Activated T-helper 2 cell treated with anti-CD3 and anti-CD28 coated beads, Interferon-gamma antibody, Interleukin-2, Interleukin-4, amounts not matched to agents 10 μg/mL and 5 μg/mL and 100 μg/mL, durations not matched to agents 14 hours and 24 hours and 36 hours (primary cell): ENCODE measurements at regions not wholly inside any gene's neighbourhood (a gene's known extent, or its start where the extent isn't known, plus 50 kb on each side); places are given as distances from the start of the nearest gene placed in this dataset.

Source experiments
- DNase-seq: peaks from one replicate; pipeline ENCODE4 v3.0.0; 2021; ENCODE audit warnings: low spot score
- H3K27ac Mint-ChIP-seq: one replicate; pipeline ENCODE4 v1.8.0; 2021; ENCODE audit warnings: mixed read lengths
- H3K27me3 Mint-ChIP-seq: one replicate; pipeline ENCODE4 v1.8.0; 2021; ENCODE audit warnings: low read depth, mixed read lengths
- H3K36me3 Mint-ChIP-seq: one replicate; pipeline ENCODE4 v1.8.0; 2021; ENCODE audit warnings: low read depth, mixed read lengths
- H3K4me1 Mint-ChIP-seq: one replicate; pipeline ENCODE4 v1.8.0; 2021; ENCODE audit warnings: low read depth, mixed read lengths
- H3K4me3 Mint-ChIP-seq: one replicate; pipeline ENCODE4 v1.8.0; 2021; ENCODE audit warnings: low read depth, mild to moderate bottlenecking, moderate library complexity, mixed read lengths
- H3K9me3 Mint-ChIP-seq: one replicate; pipeline ENCODE4 v1.8.0; 2021; ENCODE audit warnings: mixed read lengths
- intact Hi-C: fragments of 100-400 bp; cut with micrococcal nuclease; formaldehyde crosslinking; loops from one replicate; pipeline ENCODE4 v1.15.1; 2023

- Mint-ChIP-seq H3K4me3 (no peak overlapping the region), H3K27ac (no peak overlapping the region), H3K4me1 (peaks cover 3% of the 10 kb centered on the region), H3K27me3 (no peaks in the 10 kb centered on the region), H3K36me3 (no peaks in the 10 kb centered on the region), H3K9me3 (no peaks in the 10 kb centered on the region)
- intact Hi-C loops = no loop called here
- DNase-seq = no peak
Observed at GRCh38 chr1:234554218-234554697, 55.7 kb downstream of the IRF2BP2 start.

- H3K36me3 Mint-ChIP-seq = no peaks in the 10 kb centered on the region
- intact Hi-C loops = no loop called here
- H3K4me3 Mint-ChIP-seq = no peak overlapping the region
Observed at GRCh38 chr1:234553240-234554188, 56.5 kb downstream of the IRF2BP2 start.

GRCh38 chr1:234551032-234551378 lies 59.0 kb downstream of the IRF2BP2 start:
- H3K4me3 Mint-ChIP-seq = no peak overlapping the region
- no peaks in the 10 kb centered on the region for H3K9me3 Mint-ChIP-seq
- intact Hi-C loops = no loop called here
- no peak overlapping the region for H3K27ac Mint-ChIP-seq
- H3K4me1 Mint-ChIP-seq = peaks cover 3% of the 10 kb centered on the region
- H3K27me3 Mint-ChIP-seq = no peaks in the 10 kb centered on the region
- DNase-seq = no peak
- H3K36me3 Mint-ChIP-seq = no peaks in the 10 kb centered on the region

More at GRCh38 chr1:234553240-234554188, 56.5 kb downstream of the IRF2BP2 start:
- Mint-ChIP-seq H3K27ac (no peak overlapping the region), H3K9me3 (no peaks in the 10 kb centered on the region), H3K27me3 (no peaks in the 10 kb centered on the region), H3K4me1 (peaks cover 2% of the 10 kb centered on the region)
- no peak for DNase-seq

- no peak for DNase-seq
- H3K27ac Mint-ChIP-seq = no peak overlapping the region
Observed at GRCh38 chr1:234550341-234551031, 59.5 kb downstream of the IRF2BP2 start.

GRCh38 chr1:234549447-234550021 lies 60.4 kb downstream of the IRF2BP2 start:
- H3K4me1 Mint-ChIP-seq = peaks cover 15% of the 10 kb centered on the region
- intact Hi-C loops = no loop called here
- H3K27me3 Mint-ChIP-seq = no peaks in the 10 kb centered on the region
- no peaks in the 10 kb centered on the region for H3K36me3 Mint-ChIP-seq
- no peaks in the 10 kb centered on the region for H3K9me3 Mint-ChIP-seq
- H3K4me3 Mint-ChIP-seq = no peak overlapping the region
- no peak for DNase-seq
- H3K27ac Mint-ChIP-seq = no peak overlapping the region

More at GRCh38 chr1:234550341-234551031, 59.5 kb downstream of the IRF2BP2 start:
- peaks cover 6% of the 10 kb centered on the region for H3K4me1 Mint-ChIP-seq
- H3K4me3 Mint-ChIP-seq = no peak overlapping the region
- no peaks in the 10 kb centered on the region for H3K36me3 Mint-ChIP-seq
- H3K27me3 Mint-ChIP-seq = no peaks in the 10 kb centered on the region
- no peaks in the 10 kb centered on the region for H3K9me3 Mint-ChIP-seq
- intact Hi-C loops = no loop called here

GRCh38 chr1:234546890-234547788 lies 62.8 kb downstream of the IRF2BP2 start:
- Mint-ChIP-seq H3K27ac (no peak overlapping the region), H3K4me1 (peaks cover 34% of the 10 kb centered on the region), H3K9me3 (no peaks in the 10 kb centered on the region), H3K4me3 (no peak overlapping the region), H3K36me3 (no peaks in the 10 kb centered on the region), H3K27me3 (no peaks in the 10 kb centered on the region)
- intact Hi-C loops = no loop called here
- no peak for DNase-seq

- Mint-ChIP-seq H3K27ac (no peak overlapping the region), H3K4me1 (peaks cover 36% of the 10 kb centered on the region), H3K27me3 (no peaks in the 10 kb centered on the region), H3K4me3 (no peak overlapping the region), H3K9me3 (no peaks in the 10 kb centered on the region), H3K36me3 (no peaks in the 10 kb centered on the region)
- no peak for DNase-seq
- intact Hi-C loops = no loop called here
Observed at GRCh38 chr1:234546387-234546704, 63.6 kb downstream of the IRF2BP2 start.

- DNase-seq = no peak
- Mint-ChIP-seq H3K4me3 (no peak overlapping the region), H3K36me3 (no peaks in the 10 kb centered on the region), H3K4me1 (peaks cover 36% of the 10 kb centered on the region), H3K9me3 (no peaks in the 10 kb centered on the region), H3K27ac (peak overlapping the region; percentile 33), H3K27me3 (no peaks in the 10 kb centered on the region)
- intact Hi-C loops = no loop called here
Observed at GRCh38 chr1:234545517-234546386, 64.2 kb downstream of the IRF2BP2 start.

- Mint-ChIP-seq H3K4me1 (peaks cover 36% of the 10 kb centered on the region), H3K9me3 (no peaks in the 10 kb centered on the region), H3K36me3 (no peaks in the 10 kb centered on the region), H3K27me3 (no peaks in the 10 kb centered on the region), H3K4me3 (peak overlapping the region; percentile 27), H3K27ac (peak overlapping the region; percentile 39)
- no peak for DNase-seq
- intact Hi-C loops = no loop called here
Observed at GRCh38 chr1:234544087-234544579, 65.2 kb upstream of the TARBP1 start.

- no peaks in the 10 kb centered on the region for H3K9me3 Mint-ChIP-seq
- H3K27ac Mint-ChIP-seq = peak overlapping the region; percentile 39
- intact Hi-C loops = no loop called here
- no peaks in the 10 kb centered on the region for H3K27me3 Mint-ChIP-seq
- no peaks in the 10 kb centered on the region for H3K36me3 Mint-ChIP-seq
- H3K4me1 Mint-ChIP-seq = peaks cover 36% of the 10 kb centered on the region
- no peak overlapping the region for H3K4me3 Mint-ChIP-seq
- DNase-seq = no peak
Observed at GRCh38 chr1:234543442-234544086, 64.6 kb upstream of the TARBP1 start.

- Mint-ChIP-seq H3K36me3 (no peaks in the 10 kb centered on the region), H3K27me3 (no peaks in the 10 kb centered on the region), H3K27ac (peak overlapping the region; percentile 10), H3K9me3 (no peaks in the 10 kb centered on the region), H3K4me1 (peaks cover 36% of the 10 kb centered on the region), H3K4me3 (no peak overlapping the region)
- intact Hi-C loops = no loop called here
- DNase-seq = no peak
Observed at GRCh38 chr1:234542211-234542850, 63.4 kb upstream of the TARBP1 start.
